AG09309 (cell line): ENCODE measurements at regions not wholly inside any gene's neighbourhood (a gene's known extent, or its start where the extent isn't known, plus 50 kb on each side); places are given as distances from the start of the nearest gene placed in this dataset.
"Not testable (repeated sequence)": the region's sequence is repeated elsewhere in the genome, so short reads cannot be mapped to it uniquely, and the experiment has no call there.

Experiments used
- DNase-seq: peaks from one replicate; pipeline ENCODE4 v3.0.0-alpha.2; 2010; ENCODE audit warnings: low read depth
- H3K4me3 ChIP-seq: 2 replicates; pipeline ENCODE4 v1.5.1; 2011; ENCODE audit warnings: mild to moderate bottlenecking, low read depth, low read length, moderate library complexity; ENCODE audit not compliant: control insufficient read depth
- TF ChIP-seq, protein P1 (sequence below): IDR thresholded peaks from 2 replicates; pipeline ENCODE4 v1.5.1; 2011; ENCODE audit warnings: mild to moderate bottlenecking, low read depth, low read length, inconsistent platforms; ENCODE audit not compliant: insufficient read depth, control insufficient read depth; ENCODE audit errors: missing control alignments

DNA sequence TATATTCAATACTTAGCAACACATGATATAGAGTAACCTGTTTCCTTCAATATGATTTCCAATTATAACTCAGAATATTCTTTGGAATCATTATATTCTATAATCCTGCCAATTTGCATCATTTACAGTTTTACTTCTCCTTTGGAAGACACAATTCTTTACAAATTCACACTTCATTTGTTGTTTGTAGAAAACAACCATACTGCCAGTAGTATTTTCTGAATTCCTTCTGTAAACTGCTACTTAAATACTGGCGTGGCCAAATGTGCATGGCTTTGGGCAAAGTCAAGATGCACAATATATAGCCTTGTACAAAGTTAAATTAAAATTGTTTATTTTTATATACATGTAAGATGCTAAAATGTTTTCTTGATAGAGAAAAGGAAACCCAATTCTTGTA, 687.1 kb upstream of the NEGR1 start:
- H3K4me3 ChIP-seq, result no peak overlapping the region
- no peak for DNase-seq
- TF ChIP-seq, protein P1, sequence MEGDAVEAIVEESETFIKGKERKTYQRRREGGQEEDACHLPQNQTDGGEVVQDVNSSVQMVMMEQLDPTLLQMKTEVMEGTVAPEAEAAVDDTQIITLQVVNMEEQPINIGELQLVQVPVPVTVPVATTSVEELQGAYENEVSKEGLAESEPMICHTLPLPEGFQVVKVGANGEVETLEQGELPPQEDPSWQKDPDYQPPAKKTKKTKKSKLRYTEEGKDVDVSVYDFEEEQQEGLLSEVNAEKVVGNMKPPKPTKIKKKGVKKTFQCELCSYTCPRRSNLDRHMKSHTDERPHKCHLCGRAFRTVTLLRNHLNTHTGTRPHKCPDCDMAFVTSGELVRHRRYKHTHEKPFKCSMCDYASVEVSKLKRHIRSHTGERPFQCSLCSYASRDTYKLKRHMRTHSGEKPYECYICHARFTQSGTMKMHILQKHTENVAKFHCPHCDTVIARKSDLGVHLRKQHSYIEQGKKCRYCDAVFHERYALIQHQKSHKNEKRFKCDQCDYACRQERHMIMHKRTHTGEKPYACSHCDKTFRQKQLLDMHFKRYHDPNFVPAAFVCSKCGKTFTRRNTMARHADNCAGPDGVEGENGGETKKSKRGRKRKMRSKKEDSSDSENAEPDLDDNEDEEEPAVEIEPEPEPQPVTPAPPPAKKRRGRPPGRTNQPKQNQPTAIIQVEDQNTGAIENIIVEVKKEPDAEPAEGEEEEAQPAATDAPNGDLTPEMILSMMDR, result no peak

DNA sequence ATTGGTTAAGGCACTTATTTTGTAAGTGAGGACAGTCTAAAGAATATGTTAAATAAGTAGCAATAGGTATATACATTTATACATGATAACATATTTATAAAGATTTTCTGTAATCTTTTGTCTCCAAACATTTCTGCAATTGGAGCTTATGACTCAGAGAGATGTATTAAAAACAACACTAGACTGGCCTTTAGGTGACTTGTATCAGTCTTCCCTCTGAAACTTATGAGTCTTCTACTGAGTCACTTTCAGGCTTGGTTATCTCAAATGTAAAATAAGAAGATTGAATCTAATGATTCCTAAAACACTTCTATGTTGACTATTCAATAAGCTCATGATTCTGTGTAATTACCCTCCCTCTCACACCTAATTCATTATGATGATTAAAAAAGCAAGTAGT, 672.6 kb upstream of the NEGR1 start:
- TF ChIP-seq, protein P1, result no peak
- no peak for DNase-seq
- no peak overlapping the region for H3K4me3 ChIP-seq

DNA sequence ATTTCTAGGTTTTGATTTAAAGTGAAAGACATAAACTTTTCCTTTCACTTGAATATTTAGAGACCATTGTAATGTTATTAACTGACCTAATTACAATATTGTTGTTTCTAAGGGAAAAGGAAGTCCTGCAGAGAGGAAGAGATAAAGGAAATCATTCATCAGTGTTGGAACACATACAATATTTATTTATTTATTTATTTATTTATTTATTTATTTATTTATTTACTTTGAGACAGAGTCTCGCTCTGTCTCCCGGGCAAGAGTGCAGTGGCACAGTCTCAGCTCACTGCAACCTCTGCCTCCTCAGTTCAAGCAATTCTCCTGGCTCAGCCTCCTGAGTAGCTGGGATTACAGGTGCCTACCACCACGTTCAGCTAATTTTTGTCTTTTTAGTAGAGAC, 668.6 kb upstream of the NEGR1 start:
- not testable (repeated sequence) for H3K4me3 ChIP-seq, DNase-seq

DNA sequence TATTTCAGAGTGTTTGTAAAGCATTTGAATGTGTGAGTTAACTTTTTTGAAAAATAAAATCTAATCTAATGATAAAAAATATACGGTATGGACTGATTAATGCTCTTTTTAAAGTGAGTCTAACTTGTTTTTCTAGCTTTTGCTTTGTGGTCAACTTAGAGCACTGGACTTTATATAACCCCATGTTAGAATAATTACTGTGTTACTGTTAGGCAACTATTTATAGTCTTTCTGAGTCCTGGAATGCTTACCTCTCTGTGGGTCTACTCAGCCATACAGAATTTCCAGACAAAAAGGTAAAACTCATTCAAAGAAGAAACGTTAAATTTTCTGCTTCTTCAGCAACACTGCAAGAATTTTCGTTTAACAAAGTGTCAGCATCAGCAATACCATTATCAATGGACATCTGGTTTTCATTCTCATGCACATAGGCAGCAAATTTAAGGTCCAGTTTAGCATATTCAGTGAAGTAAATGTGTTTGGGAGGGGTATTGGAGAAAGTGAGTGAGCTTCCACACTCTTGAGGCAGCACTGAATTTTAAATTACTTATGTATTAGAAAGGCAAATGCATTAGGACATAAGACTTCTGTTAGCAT, 664.7 kb upstream of the NEGR1 start:
- TF ChIP-seq, protein P1, result no peak
- DNase-seq, result no peak
- no peak overlapping the region for H3K4me3 ChIP-seq

DNA sequence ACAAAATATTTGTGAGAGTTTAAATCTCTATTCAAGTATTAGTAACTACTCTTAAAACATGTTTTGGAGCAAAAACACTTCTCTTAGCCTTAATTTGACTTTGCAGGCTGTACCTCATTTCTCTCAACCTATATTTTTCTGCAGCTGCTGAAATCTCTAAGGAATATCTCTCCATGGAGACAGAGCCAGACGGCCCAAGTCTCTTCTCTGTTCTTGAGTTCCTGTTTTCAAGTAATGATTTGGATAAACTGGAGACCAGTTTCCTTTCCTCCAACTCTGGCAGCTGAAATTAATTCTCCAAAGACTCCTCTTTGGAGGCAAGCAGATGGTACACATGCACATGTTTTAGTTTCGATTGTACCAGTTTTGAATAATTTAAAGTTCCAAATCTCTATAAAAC, 659.7 kb upstream of the NEGR1 start:
- no peak overlapping the region for H3K4me3 ChIP-seq
- no peak for DNase-seq
- TF ChIP-seq, protein P1, result no peak

DNA sequence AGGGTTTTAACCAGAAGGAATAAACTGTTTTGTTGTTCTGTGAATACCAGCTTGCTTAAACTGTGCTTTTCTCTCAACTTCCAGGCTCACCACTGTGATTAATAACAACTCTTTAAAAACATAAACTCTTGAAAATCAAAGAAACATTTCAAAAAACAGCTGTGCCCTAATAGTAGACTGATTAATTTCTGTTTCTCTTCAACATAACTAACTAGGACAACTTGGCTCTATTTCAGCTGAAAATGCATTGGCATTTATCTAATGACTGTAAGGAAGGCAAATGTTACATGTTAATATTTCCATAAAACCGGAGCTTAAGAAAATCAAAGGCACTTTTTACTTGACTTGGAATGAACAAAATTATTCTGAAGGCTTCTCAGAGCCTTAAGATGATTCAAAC, 656.1 kb upstream of the NEGR1 start:
- no peak for DNase-seq
- TF ChIP-seq, protein P1, result no peak
- H3K4me3 ChIP-seq, result no peak overlapping the region

DNA sequence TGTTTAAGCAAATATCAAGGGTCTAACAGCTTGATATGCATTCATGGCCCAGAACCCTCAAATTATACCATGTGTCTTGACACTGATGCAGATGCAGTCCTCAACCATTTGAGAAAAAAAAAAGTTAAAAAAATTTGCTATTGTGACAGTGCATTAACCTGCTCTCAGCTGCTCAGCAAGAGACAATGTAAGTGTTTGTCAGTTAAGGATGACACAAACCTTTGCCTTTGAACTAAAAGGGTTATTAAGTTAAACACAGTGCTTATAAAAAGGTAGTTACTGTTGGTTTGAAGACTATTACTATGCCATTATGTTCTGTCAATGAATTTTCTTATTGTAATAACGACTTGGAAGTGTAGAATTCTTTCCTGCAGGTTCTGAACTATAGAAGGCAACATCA, 655.6 kb upstream of the NEGR1 start:
- TF ChIP-seq, protein P1, result no peak
- no peak for DNase-seq
- no peak overlapping the region for H3K4me3 ChIP-seq
